CD1c-positive myeloid dendritic cell (primary cell): ENCODE measurements at regions not wholly inside any gene's neighbourhood (a gene's known extent, or its start where the extent isn't known, plus 50 kb on each side); places are given as distances from the start of the nearest gene placed in this dataset.
"Not testable (repeated sequence)": the region's sequence is repeated elsewhere in the genome, so short reads cannot be mapped to it uniquely, and the experiment has no call there.

Experiments used
- DNase-seq: peaks from one replicate; pipeline ENCODE4 v3.0.0-alpha.2; 2016; ENCODE audit errors: extremely low spot score

DNA sequence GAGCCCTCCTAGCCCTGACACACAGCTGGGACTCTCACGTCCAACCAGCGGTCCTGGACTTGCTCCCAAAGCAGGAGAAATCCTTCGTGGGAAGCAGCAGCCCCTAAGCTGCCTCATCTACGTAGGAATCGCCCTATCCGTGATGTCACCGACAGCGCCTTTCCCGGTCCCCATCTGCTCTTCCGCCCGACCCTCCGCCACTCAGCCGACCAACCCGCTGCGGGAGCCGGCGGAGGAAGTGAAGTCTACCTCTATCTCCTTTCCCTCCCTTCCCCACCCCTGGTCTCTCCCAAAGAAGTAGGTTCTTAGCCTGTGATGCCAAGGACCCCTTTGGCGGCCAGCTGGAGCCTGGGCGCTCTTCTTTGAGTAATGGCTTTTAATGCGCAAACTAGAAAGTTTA is 272.1 kb downstream of the FAM72C start:
- DNase-seq = no peak

- DNase-seq = peak; percentile 56
These were observed 272.7 kb downstream of the FAM72C start for GRCh38 chr1:143699115-143699514.

- peak; percentile 59 for DNase-seq
These were observed 273.8 kb downstream of the FAM72C start for GRCh38 chr1:143698016-143698415.

- DNase-seq = no peak
These were observed 277.7 kb downstream of the FAM72C start for GRCh38 chr1:143694085-143694484.

- no peak for DNase-seq
These were observed 279.7 kb downstream of the FAM72C start for GRCh38 chr1:143691971-143692529.

GRCh38 chr1:143691400-143691891 is 280.3 kb downstream of the FAM72C start:
- DNase-seq = no peak

DNA sequence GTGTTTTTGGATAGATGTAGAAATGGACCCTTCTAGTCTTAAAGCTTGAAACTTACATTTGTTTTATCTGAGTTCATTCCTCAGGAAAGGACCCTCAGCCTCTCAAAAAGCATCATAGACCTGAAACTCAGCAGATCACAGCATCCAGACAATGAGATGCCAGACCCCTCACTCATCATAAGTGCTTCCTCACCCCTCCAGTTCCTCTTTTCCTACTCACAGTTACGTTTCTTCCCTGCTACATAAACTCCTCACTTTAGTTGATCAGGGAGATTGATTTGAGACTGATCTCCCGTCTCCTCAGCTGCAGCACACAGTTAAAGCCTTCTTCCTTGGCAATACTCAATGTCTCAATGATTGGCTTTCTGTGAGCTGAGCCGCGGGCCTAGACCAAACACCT is 282.0 kb downstream of the FAM72C start:
- DNase-seq = no peak

GRCh38 chr1:143680304-143680703 is 291.5 kb downstream of the FAM72C start:
- no peak for DNase-seq

- no peak for DNase-seq
These were observed 298.8 kb downstream of the FAM72C start for GRCh38 chr1:143672983-143673382.

DNA sequence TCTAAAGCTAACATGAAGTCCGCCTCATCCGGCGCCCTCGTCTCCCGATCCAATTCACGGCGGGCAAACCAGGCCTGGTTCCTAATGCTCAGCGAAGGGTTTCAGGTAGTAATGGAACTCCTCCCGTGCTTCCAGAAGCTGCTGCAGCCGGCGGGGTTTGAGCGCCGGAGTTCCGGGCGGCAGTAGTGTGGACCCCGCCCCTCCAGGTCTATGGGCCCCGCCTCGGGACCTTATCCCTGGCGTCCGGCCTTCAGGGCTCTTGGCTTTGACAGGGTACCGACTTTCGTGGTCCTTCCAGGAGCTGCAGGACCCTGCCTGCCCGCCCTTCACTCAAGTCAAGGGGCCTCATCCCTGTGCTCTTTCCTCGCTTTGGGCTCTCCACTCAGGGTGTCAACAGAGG is 304.1 kb downstream of the FAM72C start:
- no peak for DNase-seq

GRCh38 chr1:143666851-143667250 is 304.9 kb downstream of the FAM72C start:
- DNase-seq = no peak

GRCh38 chr1:143665606-143666005 is 306.2 kb downstream of the FAM72C start:
- no peak for DNase-seq

DNA sequence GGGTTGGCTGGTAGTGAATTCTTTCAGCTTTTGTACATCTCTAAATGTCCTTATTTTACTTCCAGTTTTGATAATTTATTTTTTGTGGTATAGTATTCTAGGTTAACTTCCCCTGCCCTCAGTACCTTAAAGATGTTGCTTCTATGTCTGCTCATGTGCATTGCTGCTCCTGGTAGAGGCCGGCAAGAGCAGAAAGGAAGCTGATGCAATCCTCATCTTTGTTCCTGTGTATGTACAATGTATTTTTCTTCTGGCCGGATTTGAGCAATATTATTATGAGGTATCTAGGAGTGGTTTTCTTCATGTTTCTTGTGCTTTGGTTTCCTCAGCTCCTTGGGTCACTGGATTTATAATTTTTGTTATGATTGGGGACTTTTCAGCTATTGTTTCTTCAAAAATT is 308.7 kb downstream of the FAM72C start:
- DNase-seq = not testable (repeated sequence)

- DNase-seq = no peak
These were observed 310.2 kb downstream of the FAM72C start for GRCh38 chr1:143661418-143662101.

- DNase-seq = no peak
These were observed 311.3 kb downstream of the FAM72C start for GRCh38 chr1:143660354-143660941.

DNA sequence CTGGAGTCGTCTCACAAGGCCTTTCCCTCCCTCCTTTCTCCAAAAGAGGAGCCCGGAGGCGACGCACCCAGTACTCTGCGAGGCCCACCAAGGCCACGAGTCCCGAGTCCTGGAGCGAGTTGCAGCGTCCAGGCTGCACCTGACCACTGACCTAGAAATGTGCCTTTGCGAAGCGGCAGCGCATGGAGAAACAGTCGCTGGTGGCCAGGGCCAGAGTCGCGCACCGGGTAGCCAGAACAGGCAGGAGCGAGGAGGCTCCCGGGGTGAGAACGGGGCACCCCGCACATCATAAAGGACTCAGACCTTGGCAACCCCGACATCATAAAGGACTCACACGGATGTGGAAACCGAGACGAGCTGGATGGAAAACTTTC is 318.4 kb downstream of the FAM72C start:
- no peak for DNase-seq

DNA sequence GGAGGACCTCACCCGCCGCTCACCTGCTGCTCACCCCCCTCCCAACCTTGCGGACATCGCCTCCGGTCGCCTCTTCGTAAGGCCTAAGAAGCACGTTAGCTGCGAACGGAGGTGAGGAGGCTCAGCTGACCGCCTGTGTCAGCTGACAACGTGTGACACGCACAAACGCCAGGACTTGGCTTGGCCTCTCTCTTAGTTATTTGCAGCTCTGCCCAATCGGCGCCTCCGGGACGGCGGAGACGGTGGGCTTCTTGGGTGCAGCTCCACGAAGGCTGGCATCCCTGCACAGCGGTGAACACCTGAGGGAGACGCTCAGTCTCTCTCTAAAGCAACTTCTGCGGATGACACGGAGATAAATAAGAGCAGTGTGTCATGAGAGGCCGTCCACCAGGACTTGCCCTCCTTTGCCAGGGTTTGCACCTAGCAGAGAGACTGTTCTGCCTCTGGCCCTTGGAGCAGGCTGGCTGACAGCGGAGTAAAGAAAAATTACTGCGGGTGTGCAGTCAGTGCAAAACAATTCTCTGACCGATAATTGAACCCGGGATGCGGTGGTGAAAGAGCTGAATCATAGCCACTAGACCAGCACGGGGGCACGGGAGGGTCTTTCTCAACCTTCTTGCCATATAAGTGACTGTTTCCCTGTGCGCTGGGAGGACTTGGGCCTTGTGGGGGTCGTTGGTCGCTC is 318.9 kb downstream of the FAM72C start:
- no peak for DNase-seq

- DNase-seq = no peak
These were observed 319.6 kb downstream of the FAM72C start for GRCh38 chr1:143652187-143652586.

GRCh38 chr1:143651350-143651992 is 320.3 kb downstream of the FAM72C start:
- no peak for DNase-seq

- not testable (repeated sequence) for DNase-seq
These were observed 327.8 kb downstream of the FAM72C start for GRCh38 chr1:143644035-143644434.

DNA sequence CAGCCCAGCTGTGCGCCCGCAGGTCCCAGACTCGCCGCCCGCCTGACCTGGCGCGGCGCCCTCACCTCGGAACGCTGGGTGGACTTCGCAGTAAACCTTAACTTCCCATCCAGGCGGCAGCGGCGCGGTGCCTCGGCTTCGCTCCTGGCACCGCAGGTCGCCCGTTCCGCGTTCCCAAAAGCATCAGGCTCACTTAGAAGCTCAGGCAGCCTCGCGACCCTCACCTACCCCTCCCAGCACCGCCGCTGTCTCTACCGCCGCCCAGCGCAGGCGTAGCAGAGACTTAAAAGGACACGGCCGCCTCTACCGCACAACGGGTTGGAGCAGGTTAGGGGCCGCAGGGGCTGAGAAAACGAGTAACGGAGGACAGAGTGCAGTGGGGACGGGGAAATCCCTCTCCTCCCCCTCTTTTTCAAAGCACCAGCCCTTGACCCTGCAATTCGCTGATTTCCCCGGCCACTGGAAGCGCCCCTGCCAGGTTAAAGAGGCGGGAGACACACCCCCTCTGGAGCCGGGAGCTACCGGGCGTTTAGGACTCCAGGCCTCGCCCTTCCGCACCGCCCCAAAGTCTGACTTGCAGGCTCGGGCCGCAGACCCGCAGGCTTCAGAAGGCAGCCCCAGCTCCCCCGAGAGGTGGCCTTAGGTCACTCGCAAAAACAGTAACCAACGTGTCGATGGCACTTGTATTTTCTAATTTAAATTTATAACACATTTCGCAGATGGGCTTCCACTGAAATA is 328.5 kb downstream of the FAM72C start:
- DNase-seq = no peak

DNA sequence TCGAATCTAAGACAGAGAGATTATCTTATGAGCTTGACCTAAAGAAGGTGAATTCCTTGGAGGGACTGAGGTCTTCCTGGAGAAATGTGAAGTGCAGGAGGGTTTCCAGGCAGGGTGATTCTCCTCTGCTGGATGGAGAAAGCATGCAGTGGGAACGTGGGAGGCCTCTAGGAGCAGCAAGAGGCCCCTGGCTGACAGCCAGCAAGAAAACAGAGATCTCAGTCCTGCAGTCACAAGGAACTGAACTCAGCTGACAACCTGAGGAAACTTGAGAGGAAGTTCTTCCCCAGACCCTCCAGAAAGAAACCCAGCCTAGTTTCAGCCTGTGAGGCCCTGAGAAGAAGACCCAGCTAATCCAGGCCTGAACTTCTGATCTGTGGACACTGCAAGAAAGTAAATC is 345.9 kb downstream of the FAM72C start:
- no peak for DNase-seq
